ENCODE measurements at regions not wholly inside any gene's neighbourhood (a gene's known extent, or its start where the extent isn't known, plus 50 kb on each side); places are given as distances from the start of the nearest gene placed in this dataset.

GRCh38 chr15:96764501-96764900 lies 434.0 kb downstream of the NR2F2 start:
- Mint-ChIP-seq H3K27ac (no peak overlapping the region), H3K4me3 (no peak overlapping the region), H3K4me1 (no peaks in the 10 kb centered on the region), H3K9me3 (ENCODE audit: low read depth) (peaks cover 2% of the 10 kb centered on the region), H3K36me3 (no peaks in the 10 kb centered on the region), H3K27me3 (no peaks in the 10 kb centered on the region)
- no peak for DNase-seq
- ATAC-seq, result no peak
- CTCF ChIA-PET, result no interaction called here

- ATAC-seq (no peak), DNase-seq (no peak)
- Mint-ChIP-seq H3K9me3 (ENCODE audit: low read depth) (peaks cover 2% of the 10 kb centered on the region), H3K36me3 (no peaks in the 10 kb centered on the region), H3K4me3 (no peak overlapping the region), H3K4me1 (no peaks in the 10 kb centered on the region), H3K27ac (no peak overlapping the region), H3K27me3 (no peaks in the 10 kb centered on the region)
- CTCF ChIA-PET, result no interaction called here
Measured at GRCh38 chr15:96764946-96765345, 434.4 kb downstream of the NR2F2 start.

- Mint-ChIP-seq H3K4me1 (no peaks in the 10 kb centered on the region), H3K9me3 (ENCODE audit: low read depth) (peaks cover 2% of the 10 kb centered on the region), H3K27ac (no peak overlapping the region), H3K4me3 (no peak overlapping the region), H3K36me3 (no peaks in the 10 kb centered on the region), H3K27me3 (no peaks in the 10 kb centered on the region)
- DNase-seq (no peak), ATAC-seq (no peak)
- CTCF ChIA-PET, result no interaction called here
Measured at GRCh38 chr15:96766366-96766765, 435.9 kb downstream of the NR2F2 start.

GRCh38 chr15:96767703-96768434 lies 437.4 kb downstream of the NR2F2 start:
- H3K36me3 Mint-ChIP-seq, result no peaks in the 10 kb centered on the region
- H3K9me3 Mint-ChIP-seq (ENCODE audit: low read depth), result peaks cover 2% of the 10 kb centered on the region
- CTCF ChIA-PET, result no interaction called here
- no peak for ATAC-seq
- DNase-seq, result no peak
- H3K27ac Mint-ChIP-seq, result no peak overlapping the region
- no peaks in the 10 kb centered on the region for H3K4me1 Mint-ChIP-seq
- H3K4me3 Mint-ChIP-seq, result no peak overlapping the region
- H3K27me3 Mint-ChIP-seq, result no peaks in the 10 kb centered on the region

- H3K4me3 Mint-ChIP-seq, result no peak overlapping the region
- CTCF ChIA-PET, result no interaction called here
- H3K9me3 Mint-ChIP-seq (ENCODE audit: low read depth), result peaks cover 2% of the 10 kb centered on the region
Measured at GRCh38 chr15:96768435-96768789, 437.9 kb downstream of the NR2F2 start.

GRCh38 chr15:96771035-96771434 lies 440.5 kb downstream of the NR2F2 start:
- CTCF ChIA-PET, result no interaction called here
- Mint-ChIP-seq H3K27me3 (no peaks in the 10 kb centered on the region), H3K4me3 (no peak overlapping the region), H3K4me1 (no peaks in the 10 kb centered on the region), H3K27ac (no peak overlapping the region), H3K9me3 (ENCODE audit: low read depth) (no peaks in the 10 kb centered on the region), H3K36me3 (no peaks in the 10 kb centered on the region)
- DNase-seq (no peak), ATAC-seq (no peak)

More at GRCh38 chr15:96768435-96768789, 437.9 kb downstream of the NR2F2 start:
- H3K27ac Mint-ChIP-seq, result no peak overlapping the region
- H3K36me3 Mint-ChIP-seq, result no peaks in the 10 kb centered on the region
- H3K4me1 Mint-ChIP-seq, result no peaks in the 10 kb centered on the region
- ATAC-seq (no peak), DNase-seq (no peak)
- no peaks in the 10 kb centered on the region for H3K27me3 Mint-ChIP-seq

GRCh38 chr15:96774216-96774615 lies 443.7 kb downstream of the NR2F2 start:
- Mint-ChIP-seq H3K4me1 (no peaks in the 10 kb centered on the region), H3K4me3 (no peak overlapping the region), H3K27me3 (no peaks in the 10 kb centered on the region), H3K27ac (no peak overlapping the region), H3K9me3 (ENCODE audit: low read depth) (peaks cover 3% of the 10 kb centered on the region), H3K36me3 (no peaks in the 10 kb centered on the region)
- ATAC-seq (no peak), DNase-seq (no peak)
- CTCF ChIA-PET, result no interaction called here

- peaks cover 3% of the 10 kb centered on the region for H3K9me3 Mint-ChIP-seq (ENCODE audit: low read depth)
- H3K36me3 Mint-ChIP-seq, result no peaks in the 10 kb centered on the region
- no peak for DNase-seq
- no peaks in the 10 kb centered on the region for H3K27me3 Mint-ChIP-seq
- no peak overlapping the region for H3K4me3 Mint-ChIP-seq
- CTCF ChIA-PET, result no interaction called here
- no peaks in the 10 kb centered on the region for H3K4me1 Mint-ChIP-seq
- H3K27ac Mint-ChIP-seq, result no peak overlapping the region
- ATAC-seq, result no peak
Measured at GRCh38 chr15:96783746-96784145, 453.2 kb downstream of the NR2F2 start.

- H3K36me3 Mint-ChIP-seq, result no peaks in the 10 kb centered on the region
- DNase-seq, result no peak
- no peaks in the 10 kb centered on the region for H3K9me3 Mint-ChIP-seq (ENCODE audit: low read depth)
- CTCF ChIA-PET, result no interaction called here
- no peak for ATAC-seq
- H3K4me1 Mint-ChIP-seq, result no peaks in the 10 kb centered on the region
- no peak overlapping the region for H3K27ac Mint-ChIP-seq
- no peaks in the 10 kb centered on the region for H3K27me3 Mint-ChIP-seq
- no peak overlapping the region for H3K4me3 Mint-ChIP-seq
Measured at GRCh38 chr15:96790004-96790403, 459.5 kb downstream of the NR2F2 start.

GRCh38 chr15:96792216-96792615 lies 461.7 kb downstream of the NR2F2 start:
- DNase-seq (no peak), ATAC-seq (no peak)
- Mint-ChIP-seq H3K4me1 (no peaks in the 10 kb centered on the region), H3K27ac (no peak overlapping the region), H3K4me3 (no peak overlapping the region), H3K36me3 (no peaks in the 10 kb centered on the region), H3K27me3 (no peaks in the 10 kb centered on the region), H3K9me3 (ENCODE audit: low read depth) (no peaks in the 10 kb centered on the region)
- CTCF ChIA-PET, result no interaction called here

GRCh38 chr15:96796841-96797240 lies 466.3 kb downstream of the NR2F2 start:
- H3K27me3 Mint-ChIP-seq, result no peaks in the 10 kb centered on the region
- H3K4me3 Mint-ChIP-seq, result no peak overlapping the region
- H3K9me3 Mint-ChIP-seq (ENCODE audit: low read depth), result peaks cover 6% of the 10 kb centered on the region
- no peaks in the 10 kb centered on the region for H3K36me3 Mint-ChIP-seq
- no peaks in the 10 kb centered on the region for H3K4me1 Mint-ChIP-seq
- ATAC-seq (no peak), DNase-seq (no peak)
- CTCF ChIA-PET, result no interaction called here
- H3K27ac Mint-ChIP-seq, result no peak overlapping the region

GRCh38 chr15:96801576-96802150 lies 471.2 kb downstream of the NR2F2 start:
- no peaks in the 10 kb centered on the region for H3K27me3 Mint-ChIP-seq
- no peaks in the 10 kb centered on the region for H3K36me3 Mint-ChIP-seq
- no peak for DNase-seq
- no peak for ATAC-seq
- H3K9me3 Mint-ChIP-seq (ENCODE audit: low read depth), result peaks cover 6% of the 10 kb centered on the region
- CTCF ChIA-PET, result no interaction called here
- no peak overlapping the region for H3K27ac Mint-ChIP-seq
- no peaks in the 10 kb centered on the region for H3K4me1 Mint-ChIP-seq
- H3K4me3 Mint-ChIP-seq, result no peak overlapping the region

GRCh38 chr15:96802611-96803255 lies 472.2 kb downstream of the NR2F2 start:
- DNase-seq (no peak), ATAC-seq (no peak)
- Mint-ChIP-seq H3K4me3 (no peak overlapping the region), H3K27me3 (no peaks in the 10 kb centered on the region), H3K4me1 (no peaks in the 10 kb centered on the region), H3K27ac (no peak overlapping the region), H3K9me3 (ENCODE audit: low read depth) (peaks cover 9% of the 10 kb centered on the region), H3K36me3 (no peaks in the 10 kb centered on the region)
- CTCF ChIA-PET, result interaction anchor here (0.5 kb wide), 1 partner anchor 96 kb away, joined by 3 read pairs; no protein-coding TSS in a partner anchor

- H3K27ac Mint-ChIP-seq, result no peak overlapping the region
Measured at GRCh38 chr15:96804754-96805153, 474.3 kb downstream of the NR2F2 start.

More at GRCh38 chr15:96804754-96805153, 474.3 kb downstream of the NR2F2 start:
- no peaks in the 10 kb centered on the region for H3K4me1 Mint-ChIP-seq
- CTCF ChIA-PET, result no interaction called here
- peaks cover 9% of the 10 kb centered on the region for H3K9me3 Mint-ChIP-seq (ENCODE audit: low read depth)
- H3K36me3 Mint-ChIP-seq, result no peaks in the 10 kb centered on the region
- DNase-seq, result no peak
- no peak for ATAC-seq
- H3K27me3 Mint-ChIP-seq, result no peaks in the 10 kb centered on the region
- H3K4me3 Mint-ChIP-seq, result no peak overlapping the region

Measured in activated CD8-positive, alpha-beta memory T cell treated with anti-CD3 and anti-CD28 coated beads, Interleukin-2, amount 10 ng/mL, durations not matched to agents 7 days and 5 days (primary cell).